Fibroblast of skin of scalp (primary cell): ENCODE measurements at regions not wholly inside any gene's neighbourhood (a gene's known extent, or its start where the extent isn't known, plus 50 kb on each side); places are given as distances from the start of the nearest gene placed in this dataset.
"Not testable (repeated sequence)": the region's sequence is repeated elsewhere in the genome, so short reads cannot be mapped to it uniquely, and the experiment has no call there.

Experiments
- DNase-seq: peaks from one replicate; pipeline ENCODE4 v3.0.0-alpha.2; 2013

- no peak for DNase-seq
Observed at GRCh38 chr2:185665251-185665814, 73.3 kb upstream of the FSIP2 start.

GRCh38 chr2:185667452-185667851 lies 71.2 kb upstream of the FSIP2 start:
- no peak for DNase-seq

- peak; percentile 17 for DNase-seq
Observed at GRCh38 chr2:185668710-185669109, 69.9 kb upstream of the FSIP2 start.

- no peak for DNase-seq
Observed at GRCh38 chr2:185674232-185674631, 64.4 kb upstream of the FSIP2 start.

- no peak for DNase-seq
Observed at GRCh38 chr2:185676316-185676715, 62.3 kb upstream of the FSIP2 start.

- DNase-seq = not testable (repeated sequence)
Observed at GRCh38 chr2:185687001-185687400, 51.6 kb upstream of the FSIP2 start.

- no peak for DNase-seq
Observed at GRCh38 chr2:185687967-185688366, 50.6 kb upstream of the FSIP2 start.
